HepG2 (cell line): ENCODE measurements at regions not wholly inside any gene's neighbourhood (a gene's known extent, or its start where the extent isn't known, plus 50 kb on each side); places are given as distances from the start of the nearest gene placed in this dataset.

Source experiments
- ATAC-seq: fragments of 200-7000 bp; cut with Tn5 transposase; 3 replicates; pipeline ENCODE4 v1.9.1; 2020; ENCODE audit warnings: mild to moderate bottlenecking, moderate library complexity
- BruUV-seq: library from RNA; stranded (reverse); fragments of 400-500 nt; replicated peaks from 2 replicates; lab custom pipeline; 2021; lab: Mats Ljungman, UMichigan
- CTCF ChIA-PET: fragments of 300-600 bp; formaldehyde crosslinking; extraction: SDS; loops from one replicate; lab custom pipeline; 2021; ENCODE audit warnings: low total read pairs, inconsistent platforms, low intra/inter-chr PET ratio; lab: Yijun Ruan, JAX
- POLR2A ChIA-PET: fragments of 350-600 bp; sonication (Branson Sonifier 250); formaldehyde crosslinking; loops from one replicate; lab custom pipeline; 2020; ENCODE audit warnings: antibody characterized with exemption, inconsistent platforms; lab: Yijun Ruan, JAX
- DNase-seq: peaks from one replicate; pipeline ENCODE4 v3.0.0-alpha.2; 2015; ENCODE audit warnings: low spot score
- FAIRE-seq: peaks from 3 replicates; lab custom pipeline; 2011; peaks lifted over from hg19 to GRCh38; lab: Jason Lieb, UNC
- H2AFZ ChIP-seq: one replicate; pipeline ENCODE4 v1.6.1; 2011; ENCODE audit warnings: low read length, inconsistent platforms
- H3K27ac ChIP-seq: fragments of 300-600 bp; 3 replicates; pipeline ENCODE4 v1.8.0; 2011; ENCODE audit warnings: mixed run types, mild to moderate bottlenecking, mixed read lengths, low read length, inconsistent platforms; ENCODE audit not compliant: insufficient read depth; ENCODE audit errors: extremely low read length
- H3K27me3 ChIP-seq, 2 experiments: fragments of 200-600 bp in 1 of 2; 2 replicates in 1 of 2; 3 replicates in 1 of 2; pipeline versions ENCODE4 v1.6.0 to v1.8.0; 2011; ENCODE audit warnings: low read length in 2 of 2, mild to moderate bottlenecking in 2 of 2, moderate library complexity in 2 of 2, inconsistent platforms in 1 of 2; ENCODE audit not compliant: insufficient read depth in 2 of 2, control insufficient read depth in 1 of 2
- H3K36me3 ChIP-seq, 2 experiments: fragments of 200-600 bp in 1 of 2; replicated peaks in 1 of 2; 2 replicates in 1 of 2; 3 replicates in 1 of 2; pipeline versions ENCODE4 v1.5.1 to v1.8.0; 2011; ENCODE audit warnings: low read length in 2 of 2, inconsistent platforms in 1 of 2; ENCODE audit not compliant: insufficient read depth in 2 of 2, control insufficient read depth in 1 of 2
- H3K4me1 ChIP-seq: 2 replicates; pipeline ENCODE4 v1.5.1; 2012; ENCODE audit warnings: low read length, inconsistent platforms; ENCODE audit not compliant: insufficient read depth
- H3K4me2 ChIP-seq: 2 replicates; pipeline ENCODE4 v1.6.0; 2011; ENCODE audit warnings: low read depth, low read length, inconsistent platforms
- H3K4me3 ChIP-seq, 3 experiments: fragments of 200-600 bp in 1 of 3; sonication (generic), shearing (Covaris generic) in 1 of 3; replicated peaks in 1 of 3; 2 replicates each; pipeline ENCODE4 v1.5.1; 2011 to 2016; ENCODE audit warnings: low read length in 3 of 3, inconsistent platforms in 2 of 3, low read depth in 2 of 3, mild to moderate bottlenecking in 2 of 3, control low read depth in 1 of 3, mixed read lengths in 1 of 3; ENCODE audit not compliant: insufficient read depth in 1 of 3
- H3K79me2 ChIP-seq: one replicate; pipeline ENCODE4 v1.6.1; 2011; ENCODE audit warnings: low read length, inconsistent platforms; ENCODE audit not compliant: insufficient read depth
- H3K9ac ChIP-seq: 2 replicates; pipeline ENCODE4 v1.6.0; 2011; ENCODE audit warnings: mild to moderate bottlenecking, low read depth, low read length, inconsistent platforms; ENCODE audit not compliant: insufficient read depth
- H3K9me3 ChIP-seq: 2 replicates; pipeline ENCODE4 v1.5.1; 2012; ENCODE audit warnings: mild to moderate bottlenecking, low read length
- H4K20me1 ChIP-seq: 2 replicates; pipeline ENCODE4 v1.6.0; 2011; ENCODE audit warnings: inconsistent platforms, mild to moderate bottlenecking, low read length, moderate library complexity; ENCODE audit not compliant: insufficient read depth
- CEBPB ChIP-seq: IDR thresholded peaks from 2 replicates; pipeline ENCODE4 v1.6.1; 2011; ENCODE audit warnings: low read depth, low read length, improper control_type of control experiment, borderline replicate concordance
- PCBP2 ChIP-seq: fragments of 200-400 bp; formaldehyde crosslinking; optimal IDR thresholded peaks from 2 replicates; pipeline ENCODE3; 2018; ENCODE audit warnings: low read length, low read depth; ENCODE audit not compliant: poor library complexity, severe bottlenecking
- WGBS: methylation state at CpG from one replicate; pipeline ENCODE4 v1.1.6; 2017; ENCODE audit warnings: low lambda C conversion rate; 5-methylcytosine and 5-hydroxymethylcytosine counted together
- in situ Hi-C: cut with HindIII; loops from 2 replicates; pipeline ENCODE4 v1.10.0; 2017; ENCODE audit warnings: low pct_unique_long_range_greater_than_20kb; ENCODE audit not compliant: extremely low pct_ligation_motif_present
- intact Hi-C: fragments of 100-400 bp; cut with micrococcal nuclease; formaldehyde crosslinking; loops from one replicate; pipeline ENCODE4 v1.10.0; 2022; ENCODE audit not compliant: unreplicated experiment
- TF ChIP-seq, protein P1 (sequence below): sonication (generic); formaldehyde crosslinking; IDR thresholded peaks from 2 replicates; pipeline ENCODE4 v1.5.0; 2020; ENCODE audit warnings: missing genetic modification reagents
- TF ChIP-seq, protein P2 (sequence below): sonication (generic); formaldehyde crosslinking; IDR thresholded peaks from 2 replicates; pipeline ENCODE4 v1.5.0; 2020; ENCODE audit warnings: mild to moderate bottlenecking, missing genetic modification reagents, moderate library complexity
- TF ChIP-seq, protein P3 (sequence below), 2 experiments: sonication (generic) in 1 of 2; formaldehyde crosslinking in 1 of 2; IDR thresholded peaks; 2 replicates each; pipeline versions ENCODE4 v1.4.0 to v1.6.1; 2018 to 2020; ENCODE audit warnings: missing genetic modification reagents in 2 of 2, borderline replicate concordance in 1 of 2, low read depth in 1 of 2, mild to moderate bottlenecking in 1 of 2, missing biosample characterization in 1 of 2

DNA sequence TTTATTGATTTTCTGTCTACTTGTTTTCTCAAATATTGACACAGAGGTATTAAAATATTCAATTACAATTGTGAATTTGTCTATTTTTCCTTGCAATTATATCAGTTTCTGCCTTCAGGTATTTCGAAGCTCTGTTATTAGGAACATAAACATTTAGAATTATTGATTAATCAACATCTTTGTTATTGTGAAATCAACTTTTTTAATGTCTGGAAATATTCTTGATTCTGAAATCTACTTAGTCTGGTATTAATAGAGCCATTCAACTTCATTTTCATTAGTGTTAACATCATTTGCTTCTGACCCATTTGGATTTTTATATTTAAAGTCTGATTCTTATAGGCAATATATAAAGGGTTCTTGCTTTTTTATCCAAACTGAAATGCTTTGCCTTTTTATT lies 69.8 kb upstream of the CALN1 start:
- in situ Hi-C loops, result no loop called here
- no peak for DNase-seq
- BruUV-seq, result no TSS peak
- Histone ChIP-seq H3K79me2 (no peaks in the 10 kb centered on the region), H3K27me3 (0 out of 5 replicates have a peak, but pooled peaks cover 0 to 3% of the 10 kb centered on the region in 2 experiments), H3K9ac (no peak overlapping the region), H3K9me3 (no peaks in the 10 kb centered on the region), H3K4me2 (no peak overlapping the region)
- no peak for ATAC-seq
- no peak for TF ChIP-seq PCBP2
- TF ChIP-seq, protein P1, sequence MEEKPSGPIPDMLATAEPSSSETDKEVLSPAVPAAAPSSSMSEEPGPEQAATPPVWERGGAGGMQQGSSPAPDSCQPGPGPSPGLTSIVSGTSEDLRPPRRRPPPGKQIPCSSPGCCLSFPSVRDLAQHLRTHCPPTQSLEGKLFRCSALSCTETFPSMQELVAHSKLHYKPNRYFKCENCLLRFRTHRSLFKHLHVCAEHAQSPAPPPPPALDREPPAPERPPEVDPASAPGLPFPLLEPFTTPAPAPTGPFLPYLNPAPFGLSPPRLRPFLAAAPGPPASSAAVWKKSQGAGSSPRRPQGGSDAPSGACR (CRISPR knock-in tag), result no peak
- peak; percentile 39; the same call in 1 of the 2 replicates for TF ChIP-seq CEBPB
- TF ChIP-seq, all 625 proteins: peak for 1
- H3K4me1 ChIP-seq, result no peaks in the 10 kb centered on the region
- POLR2A ChIA-PET, result no interaction called here
- H3K27ac ChIP-seq, result no peak overlapping the region
- no peaks in the 10 kb centered on the region for H4K20me1 ChIP-seq
- no peak overlapping the region for H3K4me3 ChIP-seq
- intact Hi-C loops, result no loop called here
- 2% methylated on average over 1 of the region's 1 CpG for WGBS
- CTCF ChIA-PET, result no interaction called here
- H3K36me3 ChIP-seq, result no peaks in the 10 kb centered on the region
- FAIRE-seq, result no peak
- H2AFZ ChIP-seq, result no peak overlapping the region

DNA sequence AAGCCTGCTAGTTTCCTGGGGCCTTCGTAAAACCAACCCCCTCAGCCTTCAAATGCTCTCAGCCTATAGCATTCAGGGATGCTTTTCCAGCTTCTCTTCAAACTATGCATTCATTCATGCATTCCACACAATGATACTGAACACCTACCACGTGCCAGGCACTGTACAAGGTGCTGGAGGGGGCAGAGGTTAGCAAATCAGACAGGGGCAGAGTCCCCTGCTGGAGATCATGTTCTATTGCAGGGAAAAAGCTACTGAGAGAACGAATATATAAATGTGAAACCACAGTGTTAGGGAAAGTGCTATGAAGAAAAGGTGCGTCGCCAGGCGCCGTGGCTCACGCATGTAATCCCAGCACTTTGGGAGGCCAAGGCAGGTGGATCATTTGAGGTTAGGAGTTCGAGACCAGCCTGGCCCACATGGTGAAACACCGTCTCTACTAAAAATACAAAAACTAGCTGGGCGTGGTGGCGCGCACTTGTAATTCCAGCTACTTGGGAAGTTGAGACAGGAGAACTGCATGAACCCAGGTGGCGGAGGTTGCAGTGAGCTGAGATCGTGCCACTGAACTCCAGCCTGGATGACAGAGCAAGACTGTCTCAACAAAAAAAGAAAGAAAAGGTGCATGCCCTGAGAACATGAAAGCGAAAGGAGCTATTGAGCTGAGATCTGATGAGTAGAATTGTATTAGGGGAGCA lies 64.6 kb upstream of the CALN1 start:
- Histone ChIP-seq H3K9ac (no peak overlapping the region), H2AFZ (no peak overlapping the region), H3K79me2 (no peaks in the 10 kb centered on the region), H3K9me3 (no peaks in the 10 kb centered on the region), H3K36me3 (no peaks in the 10 kb centered on the region), H4K20me1 (no peaks in the 10 kb centered on the region), H3K4me1 (no peaks in the 10 kb centered on the region), H3K27ac (no peak overlapping the region), H3K4me2 (no peak overlapping the region), H3K4me3 (no peak overlapping the region), H3K27me3 (0 out of 5 replicates have a peak, but pooled peaks cover 0 to 3% of the 10 kb centered on the region in 2 experiments)
- POLR2A ChIA-PET, result no interaction called here
- TF ChIP-seq, protein P2, sequence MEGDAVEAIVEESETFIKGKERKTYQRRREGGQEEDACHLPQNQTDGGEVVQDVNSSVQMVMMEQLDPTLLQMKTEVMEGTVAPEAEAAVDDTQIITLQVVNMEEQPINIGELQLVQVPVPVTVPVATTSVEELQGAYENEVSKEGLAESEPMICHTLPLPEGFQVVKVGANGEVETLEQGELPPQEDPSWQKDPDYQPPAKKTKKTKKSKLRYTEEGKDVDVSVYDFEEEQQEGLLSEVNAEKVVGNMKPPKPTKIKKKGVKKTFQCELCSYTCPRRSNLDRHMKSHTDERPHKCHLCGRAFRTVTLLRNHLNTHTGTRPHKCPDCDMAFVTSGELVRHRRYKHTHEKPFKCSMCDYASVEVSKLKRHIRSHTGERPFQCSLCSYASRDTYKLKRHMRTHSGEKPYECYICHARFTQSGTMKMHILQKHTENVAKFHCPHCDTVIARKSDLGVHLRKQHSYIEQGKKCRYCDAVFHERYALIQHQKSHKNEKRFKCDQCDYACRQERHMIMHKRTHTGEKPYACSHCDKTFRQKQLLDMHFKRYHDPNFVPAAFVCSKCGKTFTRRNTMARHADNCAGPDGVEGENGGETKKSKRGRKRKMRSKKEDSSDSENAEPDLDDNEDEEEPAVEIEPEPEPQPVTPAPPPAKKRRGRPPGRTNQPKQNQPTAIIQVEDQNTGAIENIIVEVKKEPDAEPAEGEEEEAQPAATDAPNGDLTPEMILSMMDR (CRISPR knock-in tag), result 0 out of 2 replicates have a peak, but pooled peaks have one; percentile 8
- TF ChIP-seq, protein P3, sequence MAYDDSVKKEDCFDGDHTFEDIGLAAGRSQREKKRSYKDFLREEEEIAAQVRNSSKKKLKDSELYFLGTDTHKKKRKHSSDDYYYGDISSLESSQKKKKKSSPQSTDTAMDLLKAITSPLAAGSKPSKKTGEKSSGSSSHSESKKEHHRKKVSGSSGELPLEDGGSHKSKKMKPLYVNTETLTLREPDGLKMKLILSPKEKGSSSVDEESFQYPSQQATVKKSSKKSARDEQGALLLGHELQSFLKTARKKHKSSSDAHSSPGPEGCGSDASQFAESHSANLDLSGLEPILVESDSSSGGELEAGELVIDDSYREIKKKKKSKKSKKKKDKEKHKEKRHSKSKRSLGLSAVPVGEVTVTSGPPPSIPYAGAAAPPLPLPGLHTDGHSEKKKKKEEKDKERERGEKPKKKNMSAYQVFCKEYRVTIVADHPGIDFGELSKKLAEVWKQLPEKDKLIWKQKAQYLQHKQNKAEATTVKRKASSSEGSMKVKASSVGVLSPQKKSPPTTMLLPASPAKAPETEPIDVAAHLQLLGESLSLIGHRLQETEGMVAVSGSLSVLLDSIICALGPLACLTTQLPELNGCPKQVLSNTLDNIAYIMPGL (CRISPR knock-in tag; IDR thresholded peaks at IDR 0.05; ENCODE audit: borderline replicate concordance in 1 of 2, low read depth in 1 of 2), result no peak
- FAIRE-seq (no peak), ATAC-seq (no peak), DNase-seq (no peak)
- no TSS peak for BruUV-seq
- WGBS, result 72% methylated on average over 15 of the region's 16 CpGs
- intact Hi-C loops (no loop called here), in situ Hi-C loops (no loop called here)
- CTCF ChIA-PET, result no interaction called here
